ENCODE measurements at regions not wholly inside any gene's neighbourhood (a gene's known extent, or its start where the extent isn't known, plus 50 kb on each side); places are given as distances from the start of the nearest gene placed in this dataset.

GRCh38 chr6:139472351-139473015 lies 98.0 kb upstream of the CITED2 start:
- TF ChIP-seq CTCF (IDR thresholded peaks at IDR 0.05; ENCODE audit: insufficient read depth, low read length, poor library complexity, severe bottlenecking) (no peak), EZH2phosphoT487 (conservative IDR thresholded peaks at IDR 0.05; ENCODE audit: low read length) (no peak)
